Ishikawa (cell line): ENCODE measurements at regions not wholly inside any gene's neighbourhood (a gene's known extent, or its start where the extent isn't known, plus 50 kb on each side); places are given as distances from the start of the nearest gene placed in this dataset.

ENCODE experiments used
- EP300 ChIP-seq: IDR thresholded peaks from 2 replicates; pipeline ENCODE4 v1.6.1; 2012; ENCODE audit warnings: borderline replicate concordance
- RAD21 ChIP-seq: IDR thresholded peaks from 2 replicates; pipeline ENCODE4 v1.6.1; 2012; ENCODE audit warnings: low read depth
- REST ChIP-seq: IDR thresholded peaks from 2 replicates; pipeline ENCODE4 v1.6.1; 2012; ENCODE audit warnings: low read depth, mild to moderate bottlenecking
- TAF1 ChIP-seq: IDR thresholded peaks from 2 replicates; pipeline ENCODE4 v1.6.1; 2012; ENCODE audit warnings: low read depth, mild to moderate bottlenecking
- TF ChIP-seq, protein P1 (sequence below): IDR thresholded peaks from 2 replicates; pipeline ENCODE4 v1.6.1; 2012

- TF ChIP-seq REST (no peak), TAF1 (no peak), RAD21 (no peak), EP300 (no peak)
- TF ChIP-seq, protein P1, sequence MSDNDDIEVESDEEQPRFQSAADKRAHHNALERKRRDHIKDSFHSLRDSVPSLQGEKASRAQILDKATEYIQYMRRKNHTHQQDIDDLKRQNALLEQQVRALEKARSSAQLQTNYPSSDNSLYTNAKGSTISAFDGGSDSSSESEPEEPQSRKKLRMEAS = no peak
These were observed 112.7 kb upstream of the NANOS1 start for GRCh38 chr10:118916777-118917176.
